ENCODE measurements at regions not wholly inside any gene's neighbourhood (a gene's known extent, or its start where the extent isn't known, plus 50 kb on each side); places are given as distances from the start of the nearest gene placed in this dataset.

- DNase-seq, result no peak
Observed at GRCh38 chr2:217749008-217749407, 253.8 kb downstream of the TNS1 start.

DNA sequence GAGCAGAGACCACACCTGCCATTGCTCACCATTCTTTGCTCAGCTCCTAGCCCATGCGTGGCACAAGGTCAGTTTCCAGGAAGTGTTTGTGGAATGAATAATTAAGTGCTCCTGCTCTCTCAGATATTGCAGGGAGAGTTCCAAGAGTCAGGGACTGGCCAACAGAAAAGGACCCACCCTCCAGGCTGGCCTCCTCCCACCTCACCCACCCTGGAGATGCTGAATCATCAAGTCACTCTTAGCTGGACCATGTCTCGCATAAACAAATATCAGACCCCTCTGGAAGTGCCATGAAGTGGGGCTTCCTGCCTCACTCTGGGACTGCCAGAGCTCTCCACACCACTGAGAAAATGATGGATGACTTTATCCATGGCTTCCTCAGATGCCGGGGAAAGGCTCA, 256.0 kb downstream of the TNS1 start:
- no peak for DNase-seq

DNA sequence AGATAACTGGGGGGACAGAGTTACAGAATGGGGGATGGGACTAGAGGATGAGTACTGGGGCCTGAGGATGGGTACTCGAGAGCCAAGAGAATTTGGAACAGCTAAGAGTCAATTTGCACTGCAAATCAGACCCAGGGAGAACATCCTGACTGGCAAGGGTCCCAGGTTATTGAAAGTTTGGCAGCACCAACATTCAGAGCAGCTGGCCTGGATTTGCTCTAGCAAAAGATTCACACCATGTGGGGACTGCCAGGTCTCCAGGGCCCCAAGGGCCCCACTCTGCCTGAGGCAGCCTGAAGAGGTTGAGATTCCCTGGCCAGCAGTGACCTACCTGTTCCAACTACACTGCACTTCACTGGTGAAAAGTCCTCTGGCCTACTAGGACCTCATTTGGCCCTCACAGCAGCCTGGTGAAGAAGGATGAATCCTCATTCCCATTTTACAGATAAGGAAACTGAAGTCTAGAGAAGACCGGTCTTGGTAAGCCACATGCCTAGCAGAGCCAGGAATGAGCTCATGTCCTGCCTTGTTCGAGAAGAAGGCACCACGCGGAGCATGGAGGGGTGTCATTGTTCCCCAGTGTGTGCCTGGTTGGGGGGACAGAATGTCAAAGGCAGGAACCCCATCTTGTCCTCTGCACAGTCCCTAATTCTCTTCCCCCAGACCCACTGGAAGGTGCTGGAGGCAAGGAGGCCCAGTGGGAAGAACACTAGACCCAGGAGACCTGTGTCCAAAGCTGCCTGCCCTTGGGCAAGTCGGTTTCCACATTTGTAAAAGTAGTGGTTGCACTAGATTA, 258.6 kb downstream of the TNS1 start:
- no peak for DNase-seq

DNA sequence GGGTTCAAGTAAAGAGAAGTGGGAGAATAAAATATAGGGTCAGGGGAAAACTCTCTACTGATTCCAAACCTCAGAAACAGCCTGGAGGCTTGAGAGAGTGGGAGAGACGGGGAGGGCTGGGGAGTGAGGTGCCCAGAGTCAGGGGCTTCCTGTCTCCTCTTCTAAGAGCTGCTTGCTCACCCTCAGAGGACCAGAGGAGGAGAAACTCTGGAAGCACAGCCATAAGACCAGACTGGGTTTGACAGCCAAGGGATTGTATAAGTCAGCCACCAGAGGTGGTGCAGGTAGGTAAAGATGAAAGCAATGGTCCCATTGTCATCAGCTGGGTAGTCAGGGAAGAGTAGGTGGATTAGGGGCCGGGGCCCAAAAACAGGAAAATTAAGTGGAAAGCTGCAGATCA, 259.4 kb downstream of the TNS1 start:
- no peak for DNase-seq

DNA sequence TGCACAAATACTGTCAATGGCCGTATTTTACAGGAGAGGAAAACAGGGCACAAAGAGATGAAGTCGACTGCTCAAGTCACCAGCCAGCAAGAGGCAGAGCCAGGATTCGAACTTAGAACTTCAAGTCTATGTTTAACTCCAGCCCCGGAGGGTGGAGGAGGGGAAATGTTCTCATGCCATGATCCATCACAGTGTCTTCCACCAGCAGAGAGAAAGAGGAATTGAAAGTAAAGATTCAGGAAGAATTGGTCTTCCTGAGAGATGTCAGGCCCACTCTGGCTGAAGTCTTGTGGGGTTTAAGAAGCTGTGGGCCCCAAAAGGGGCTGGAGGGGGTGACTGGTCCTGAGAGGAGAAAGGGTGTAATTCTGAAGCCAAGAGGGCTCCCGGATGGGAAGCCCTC, 260.0 kb downstream of the TNS1 start:
- DNase-seq, result no peak

DNA sequence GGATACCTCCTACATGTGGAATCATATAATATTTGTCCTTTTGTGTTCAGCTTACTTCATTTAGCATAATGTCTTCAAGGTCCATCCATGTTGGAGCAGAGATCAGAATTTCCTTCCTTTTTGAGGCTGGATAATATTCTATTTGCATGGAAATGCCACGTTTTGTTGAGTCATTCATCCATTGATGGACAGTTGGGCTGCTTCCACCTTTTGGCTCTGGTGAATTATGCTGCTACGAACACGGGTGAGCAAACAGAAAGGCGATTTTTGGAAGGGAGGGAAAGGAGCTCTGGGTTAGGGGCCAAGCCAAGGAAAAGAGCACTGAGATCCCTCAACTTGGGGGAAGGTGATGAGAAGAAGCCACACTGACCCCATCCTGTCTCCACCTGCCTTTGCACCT, 260.5 kb downstream of the TNS1 start:
- DNase-seq, result no peak

GRCh38 chr2:217741381-217741955, 261.3 kb downstream of the TNS1 start:
- no peak for DNase-seq

GRCh38 chr2:217740756-217741155, 262.0 kb downstream of the TNS1 start:
- DNase-seq, result no peak

DNA sequence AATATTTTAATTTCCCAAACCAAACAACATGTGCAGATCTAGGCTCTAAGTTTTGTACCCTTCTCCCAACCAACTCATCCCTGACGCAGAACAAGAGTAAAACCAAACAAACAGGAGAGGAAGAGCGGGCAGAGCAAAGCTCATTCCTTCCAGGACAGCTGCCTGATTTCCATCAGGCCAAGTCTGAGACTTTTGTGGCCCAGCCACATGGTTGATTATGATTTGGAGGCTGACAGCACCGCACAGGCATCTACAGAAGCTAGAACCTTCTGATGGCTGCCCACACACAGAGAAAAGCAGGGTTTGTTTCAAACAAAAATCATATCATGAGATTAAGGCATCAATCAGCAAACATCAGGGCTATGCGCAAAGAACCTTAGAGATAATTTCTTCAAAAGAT, 262.6 kb downstream of the TNS1 start:
- DNase-seq, result no peak

- no peak for DNase-seq
Observed at GRCh38 chr2:217739741-217740140, 263.1 kb downstream of the TNS1 start.

GRCh38 chr2:217738061-217738460, 264.7 kb downstream of the TNS1 start:
- DNase-seq, result no peak

GRCh38 chr2:217736776-217737550, 265.8 kb downstream of the TNS1 start:
- no peak for DNase-seq

GRCh38 chr2:217735899-217736298, 266.9 kb downstream of the TNS1 start:
- no peak for DNase-seq

DNA sequence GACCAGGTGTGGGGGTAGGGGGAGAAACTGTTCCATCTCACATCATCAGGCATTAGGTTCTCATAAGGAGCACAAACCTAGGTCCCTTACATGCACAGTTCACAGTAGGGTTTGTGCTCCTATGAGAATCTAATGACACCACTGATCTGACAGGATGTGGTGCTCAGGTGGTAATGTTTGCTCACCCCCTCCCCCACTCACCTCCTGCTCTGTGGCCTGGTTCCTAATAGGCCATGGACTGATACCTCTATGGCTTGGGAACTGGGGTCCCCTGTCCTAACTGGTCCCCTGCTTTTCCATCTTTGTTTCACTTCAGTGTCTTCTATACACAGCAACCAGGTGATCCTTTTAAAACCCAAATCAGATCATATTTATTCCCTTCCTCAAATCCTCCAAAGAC, 267.8 kb downstream of the TNS1 start:
- DNase-seq, result no peak

DNA sequence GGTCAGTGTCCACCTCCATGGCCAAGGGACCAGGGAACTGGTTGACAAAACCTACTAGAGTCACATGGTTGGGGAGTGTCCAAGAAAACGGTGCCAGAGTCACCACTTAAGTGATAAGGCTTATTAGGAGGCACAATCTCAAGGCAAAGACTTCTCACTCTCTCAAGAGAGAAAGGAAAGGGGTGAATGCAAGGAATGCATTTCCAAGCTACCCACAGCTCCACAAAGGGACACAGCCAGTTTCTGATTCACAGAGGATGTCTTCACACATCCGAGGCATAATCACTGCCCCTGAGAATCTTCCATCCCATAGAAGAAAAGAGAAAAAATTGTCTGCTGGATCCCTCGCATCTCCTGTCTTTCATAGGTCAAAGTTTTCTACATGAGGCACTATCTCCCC, 269.3 kb downstream of the TNS1 start:
- DNase-seq, result no peak

DNA sequence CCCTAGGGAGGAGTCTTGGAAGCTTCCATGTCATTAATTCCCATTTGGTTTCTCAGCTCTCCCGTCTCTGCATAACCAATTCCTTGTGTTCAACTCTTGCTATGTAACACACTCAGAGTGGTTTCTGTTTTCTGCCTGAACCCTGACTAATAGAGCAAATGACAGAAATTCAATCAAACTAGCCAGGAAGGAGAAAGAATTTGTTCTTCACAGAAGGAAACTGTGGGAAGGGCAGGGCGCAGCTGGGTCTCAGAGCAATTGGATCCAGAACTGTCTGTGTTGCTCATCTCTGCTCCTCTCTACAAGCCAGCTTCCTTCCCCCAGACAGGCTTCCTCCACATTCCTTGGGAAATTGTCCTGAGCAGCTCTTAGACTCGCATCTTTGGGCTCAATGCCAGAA, 269.8 kb downstream of the TNS1 start:
- DNase-seq, result no peak

DNA sequence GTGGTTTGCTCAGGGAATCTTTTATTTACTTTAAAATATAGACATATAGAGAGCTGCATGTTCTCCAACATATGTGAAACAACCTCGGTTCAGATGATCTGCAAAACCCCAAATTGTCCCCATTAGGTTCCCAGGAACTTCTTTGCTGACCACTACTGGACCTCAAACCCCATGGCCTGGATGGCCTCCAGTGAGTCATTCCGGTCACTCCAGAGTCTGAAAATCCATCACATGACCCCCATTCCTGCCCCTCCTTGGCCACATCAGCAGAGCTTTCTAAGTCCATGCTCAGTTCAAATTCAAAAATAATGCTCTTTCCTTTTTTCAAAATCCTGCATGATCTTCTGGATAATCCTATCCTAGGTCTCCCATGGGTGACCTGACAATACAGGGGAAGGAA, 271.0 kb downstream of the TNS1 start:
- DNase-seq, result no peak

- no peak for DNase-seq
Observed at GRCh38 chr2:217729421-217730053, 273.3 kb downstream of the TNS1 start.

DNA sequence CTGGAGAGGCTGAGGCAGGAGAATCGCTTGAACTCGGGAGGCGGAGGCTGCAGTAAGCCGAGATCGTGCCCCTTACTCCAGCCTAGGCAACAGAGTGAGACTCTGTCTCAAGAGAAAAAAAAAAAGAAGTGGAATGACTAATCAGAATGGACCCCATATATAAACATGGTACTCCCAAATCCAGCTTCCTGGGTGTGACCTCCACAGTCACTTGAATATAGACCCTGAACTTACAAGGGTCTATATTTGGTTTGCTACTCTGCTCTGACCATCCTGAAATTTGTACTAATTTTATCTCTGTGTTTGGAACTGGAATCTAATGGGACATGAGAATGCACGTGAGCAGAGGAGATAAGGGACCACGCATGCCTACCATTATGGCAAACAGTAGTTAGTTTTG, 275.0 kb downstream of the TNS1 start:
- DNase-seq, result no peak

- no peak for DNase-seq
Observed at GRCh38 chr2:217725409-217725808, 277.4 kb downstream of the TNS1 start.

- DNase-seq, result no peak
Observed at GRCh38 chr2:217724471-217724870, 278.3 kb downstream of the TNS1 start.

DNA sequence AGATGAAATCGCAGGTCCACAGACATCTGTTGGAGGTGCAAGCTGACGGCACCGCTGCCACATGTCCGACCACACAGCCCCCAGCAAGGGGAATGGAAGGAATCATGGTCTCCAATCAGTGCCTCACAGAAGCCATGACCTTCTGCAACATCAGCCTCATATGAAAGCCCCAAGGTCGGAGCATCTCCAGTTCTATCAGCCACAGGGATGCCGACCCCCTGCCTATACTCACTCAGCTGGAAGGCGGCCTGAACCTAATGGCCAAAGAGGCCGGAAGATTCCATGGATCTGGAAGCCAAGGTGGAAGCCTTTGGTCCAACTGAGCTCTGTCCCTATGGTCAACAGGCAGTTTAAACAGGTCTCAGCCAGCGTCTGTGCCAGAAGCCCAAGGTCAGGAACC, 278.8 kb downstream of the TNS1 start:
- DNase-seq, result no peak

DNA sequence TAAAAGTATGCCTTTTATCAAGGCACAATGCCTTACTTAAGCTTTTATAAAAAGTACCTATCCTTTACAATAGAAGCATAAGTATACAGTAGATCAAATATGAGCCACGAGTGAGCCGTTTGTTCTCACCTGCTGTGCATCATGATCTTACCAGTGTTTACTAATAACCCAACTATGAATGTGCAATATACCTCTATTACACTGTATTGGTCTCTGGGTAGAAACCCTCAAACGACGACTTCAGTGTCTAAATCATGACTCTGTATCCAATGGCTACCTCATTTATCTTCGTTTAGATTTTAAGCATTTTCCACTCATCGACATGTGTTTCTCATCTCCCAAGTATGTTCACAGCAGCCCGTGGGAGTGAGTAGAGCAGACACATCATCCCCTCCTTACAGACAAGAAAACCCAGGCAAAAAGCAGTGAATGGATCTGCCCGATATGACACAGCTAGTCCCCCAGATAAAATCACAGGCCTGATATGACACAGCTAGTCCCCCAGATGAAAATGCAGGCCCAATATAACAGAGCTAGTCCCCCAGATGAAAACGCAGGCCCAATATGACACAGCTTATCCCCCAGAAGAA, 279.8 kb downstream of the TNS1 start:
- no peak for DNase-seq
